A549 (cell line): ENCODE measurements at regions not wholly inside any gene's neighbourhood (a gene's known extent, or its start where the extent isn't known, plus 50 kb on each side); places are given as distances from the start of the nearest gene placed in this dataset.

Experiments
- CBX2 ChIP-seq: fragments of 200-600 bp; sonication (generic); IDR thresholded peaks from 2 replicates; pipeline ENCODE4 v1.6.1; 2016; ENCODE audit warnings: low read depth, mild to moderate bottlenecking, borderline replicate concordance
- CHD4 ChIP-seq: fragments of 200-600 bp; sonication (generic); IDR thresholded peaks from 2 replicates; pipeline ENCODE4 v1.6.1; 2016; ENCODE audit warnings: antibody characterized with exemption, mild to moderate bottlenecking, borderline replicate concordance
- EP300 ChIP-seq, 2 experiments: fragments of >200 bp; sonication (Bioruptor Twin); formaldehyde crosslinking; IDR thresholded peaks; 2 replicates in 1 of 2; 3 replicates in 1 of 2; pipeline ENCODE4 v1.6.1; 2016 to 2017
- JUN ChIP-seq, 2 experiments: fragments of >200 bp; sonication (Bioruptor Twin); formaldehyde crosslinking; IDR thresholded peaks; 2 replicates in 1 of 2; 3 replicates in 1 of 2; pipeline ENCODE4 v1.6.1; 2016 to 2017
- POLR2A ChIP-seq: IDR thresholded peaks from 2 replicates; pipeline ENCODE4 v1.6.1; 2012; ENCODE audit warnings: mild to moderate bottlenecking, low read length
- RNF2 ChIP-seq: fragments of 200-600 bp; sonication (generic); IDR thresholded peaks from 2 replicates; pipeline ENCODE4 v1.6.1; 2016; ENCODE audit warnings: low read depth, mild to moderate bottlenecking, antibody characterized with exemption, moderate library complexity, borderline replicate concordance
- TF ChIP-seq, protein P1 (sequence below): fragments of >200 bp; sonication (Bioruptor Twin); formaldehyde crosslinking; IDR thresholded peaks from 3 replicates; pipeline ENCODE4 v1.5.1; 2016

DNA sequence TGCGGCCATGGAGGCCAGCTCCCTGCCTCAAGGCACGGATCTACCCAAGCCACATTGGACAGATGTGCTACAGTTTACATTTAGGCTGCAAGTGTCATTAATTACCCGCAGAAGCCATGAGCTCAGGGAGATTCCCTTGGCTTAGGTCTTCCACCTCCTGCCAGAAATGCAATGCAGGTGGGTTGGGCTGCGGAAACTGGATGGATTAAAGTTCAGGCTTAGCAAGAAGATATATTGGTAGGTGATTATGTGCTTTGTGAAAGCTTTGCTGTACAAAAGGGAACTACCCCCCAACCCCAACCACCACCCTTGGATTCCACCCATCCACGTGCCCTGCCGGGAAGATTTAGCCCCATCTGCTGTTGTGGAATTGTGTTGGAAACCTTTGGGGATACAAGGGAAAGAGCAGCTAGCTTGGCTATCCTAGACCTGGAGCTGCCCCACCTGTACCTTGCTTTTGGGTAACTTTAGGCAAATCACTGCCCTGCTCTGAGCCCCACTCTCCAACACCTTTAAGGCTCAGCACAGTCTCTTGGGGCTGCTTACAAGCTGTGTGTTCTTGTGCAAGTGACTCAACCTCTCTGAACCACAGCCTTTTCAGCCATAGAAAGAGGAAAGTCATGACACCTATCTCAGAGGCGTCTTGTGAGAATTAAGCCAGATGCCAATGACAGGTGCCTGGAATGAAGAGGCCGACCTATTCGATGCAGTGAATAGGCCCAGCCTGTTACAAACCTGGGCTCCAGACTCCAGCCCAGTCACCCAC, 141.6 kb upstream of the GLI2 start:
- no peak for TF ChIP-seq CHD4
- TF ChIP-seq, protein P1, sequence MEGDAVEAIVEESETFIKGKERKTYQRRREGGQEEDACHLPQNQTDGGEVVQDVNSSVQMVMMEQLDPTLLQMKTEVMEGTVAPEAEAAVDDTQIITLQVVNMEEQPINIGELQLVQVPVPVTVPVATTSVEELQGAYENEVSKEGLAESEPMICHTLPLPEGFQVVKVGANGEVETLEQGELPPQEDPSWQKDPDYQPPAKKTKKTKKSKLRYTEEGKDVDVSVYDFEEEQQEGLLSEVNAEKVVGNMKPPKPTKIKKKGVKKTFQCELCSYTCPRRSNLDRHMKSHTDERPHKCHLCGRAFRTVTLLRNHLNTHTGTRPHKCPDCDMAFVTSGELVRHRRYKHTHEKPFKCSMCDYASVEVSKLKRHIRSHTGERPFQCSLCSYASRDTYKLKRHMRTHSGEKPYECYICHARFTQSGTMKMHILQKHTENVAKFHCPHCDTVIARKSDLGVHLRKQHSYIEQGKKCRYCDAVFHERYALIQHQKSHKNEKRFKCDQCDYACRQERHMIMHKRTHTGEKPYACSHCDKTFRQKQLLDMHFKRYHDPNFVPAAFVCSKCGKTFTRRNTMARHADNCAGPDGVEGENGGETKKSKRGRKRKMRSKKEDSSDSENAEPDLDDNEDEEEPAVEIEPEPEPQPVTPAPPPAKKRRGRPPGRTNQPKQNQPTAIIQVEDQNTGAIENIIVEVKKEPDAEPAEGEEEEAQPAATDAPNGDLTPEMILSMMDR: no peak
- TF ChIP-seq RNF2: no peak
- no peak for TF ChIP-seq JUN (IDR thresholded peaks at IDR 0.05)
- TF ChIP-seq POLR2A: no peak
- TF ChIP-seq CBX2: no peak
- TF ChIP-seq EP300 (IDR thresholded peaks at IDR 0.05): no peak
